HG03521 (cell line): ENCODE measurements at regions not wholly inside any gene's neighbourhood (a gene's known extent, or its start where the extent isn't known, plus 50 kb on each side); places are given as distances from the start of the nearest gene placed in this dataset.
A peak's percentile ranks its signal among the peaks of the same experiment; 100 is the strongest.

Experiments
- ATAC-seq: cut with Tn5 transposase; IDR thresholded peaks from one replicate; pipeline ENCODE4 v1.9.1; 2021; ENCODE audit warnings: mild to moderate bottlenecking, moderate library complexity; ENCODE audit not compliant: unreplicated experiment

GRCh38 chr7:16975712-16976111, 93.9 kb upstream of the AGR3 start:
- peak; percentile 58 for ATAC-seq

DNA sequence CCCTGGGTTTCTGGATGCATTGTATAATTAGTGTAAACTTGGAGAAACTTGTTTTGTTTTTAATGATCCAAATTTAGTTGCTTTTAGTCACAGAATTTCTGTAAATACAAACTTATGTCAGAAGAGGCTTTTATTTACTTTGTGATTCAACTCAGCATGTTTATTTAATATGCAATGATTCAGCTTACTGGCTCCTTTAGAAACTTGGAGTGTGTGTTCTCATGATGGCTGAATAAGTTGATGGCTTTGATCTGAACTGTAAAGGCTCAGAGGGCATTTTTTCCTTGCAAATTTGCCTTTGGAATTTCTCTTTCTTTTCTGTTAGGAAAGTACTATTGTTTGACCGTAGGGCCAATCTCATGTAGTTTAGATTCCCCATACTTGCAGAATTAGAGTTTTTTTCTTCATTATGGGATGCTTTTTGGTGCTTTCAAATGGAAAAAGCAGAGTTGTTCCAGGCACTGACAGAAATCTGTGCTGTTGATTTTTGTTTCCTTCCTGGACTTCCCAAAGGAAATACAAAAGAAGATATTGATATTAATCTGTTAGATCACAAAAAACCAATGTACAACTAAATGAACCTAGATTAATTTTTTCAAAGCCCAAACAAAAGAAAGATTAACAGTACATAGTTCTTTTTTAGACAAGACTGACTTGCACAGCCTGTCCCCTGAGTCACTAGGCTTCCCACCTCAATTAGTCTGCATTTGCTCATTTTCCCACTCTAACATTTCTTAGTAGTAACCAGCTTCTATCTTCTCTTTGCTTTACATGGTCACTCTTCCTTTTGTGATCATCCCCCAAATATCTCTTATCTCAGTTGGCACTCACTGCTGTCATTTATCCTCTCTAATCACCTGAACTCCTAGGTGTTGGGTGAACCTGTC, 96.8 kb upstream of the AGR3 start:
- ATAC-seq: no peak

DNA sequence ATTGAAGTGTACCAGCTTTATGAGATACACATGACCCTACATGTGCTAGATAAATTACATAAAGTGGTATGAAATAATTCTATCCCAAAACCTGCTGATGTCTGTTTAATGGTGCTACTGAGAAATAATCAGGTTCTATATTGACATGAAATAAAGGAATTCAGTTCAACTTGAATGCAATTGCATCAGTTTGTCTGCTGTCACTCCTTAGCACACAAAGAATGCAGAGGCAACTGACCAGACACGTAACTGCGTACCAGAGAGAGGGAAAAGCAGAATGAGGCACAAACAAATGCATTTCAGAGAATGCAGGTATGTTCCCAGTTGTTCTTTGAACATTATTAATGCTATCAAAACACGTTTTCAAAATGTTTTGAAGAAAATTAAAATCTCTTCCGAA, 98.8 kb upstream of the AGR3 start:
- no peak for ATAC-seq

- ATAC-seq: no peak
Measured at GRCh38 chr7:16982640-16983350, 101.0 kb upstream of the AGR3 start.

DNA sequence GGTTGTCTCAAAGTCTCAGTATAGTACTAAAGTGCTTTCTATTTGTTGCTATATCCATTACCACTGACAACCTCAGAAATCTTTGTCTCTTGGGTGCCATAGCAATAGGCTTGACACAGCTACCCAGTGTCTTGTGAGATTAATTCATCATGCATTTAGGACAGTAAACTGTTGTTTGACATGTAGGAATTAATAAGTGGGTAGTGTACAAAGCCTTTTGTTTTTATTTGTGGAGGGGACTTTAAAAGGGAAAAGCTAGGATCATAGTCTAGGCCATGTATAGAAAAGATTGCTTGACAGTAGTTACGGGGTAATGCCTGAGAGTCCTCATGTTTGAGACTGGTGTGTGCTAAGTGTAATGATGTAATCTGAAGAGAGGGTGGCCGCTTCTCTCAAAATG, 102.6 kb upstream of the AGR3 start:
- no peak for ATAC-seq

GRCh38 chr7:16985621-16986020, 103.8 kb upstream of the AGR3 start:
- no peak for ATAC-seq

- ATAC-seq: no peak
Measured at GRCh38 chr7:16986755-16987154, 105.0 kb upstream of the AGR3 start.

DNA sequence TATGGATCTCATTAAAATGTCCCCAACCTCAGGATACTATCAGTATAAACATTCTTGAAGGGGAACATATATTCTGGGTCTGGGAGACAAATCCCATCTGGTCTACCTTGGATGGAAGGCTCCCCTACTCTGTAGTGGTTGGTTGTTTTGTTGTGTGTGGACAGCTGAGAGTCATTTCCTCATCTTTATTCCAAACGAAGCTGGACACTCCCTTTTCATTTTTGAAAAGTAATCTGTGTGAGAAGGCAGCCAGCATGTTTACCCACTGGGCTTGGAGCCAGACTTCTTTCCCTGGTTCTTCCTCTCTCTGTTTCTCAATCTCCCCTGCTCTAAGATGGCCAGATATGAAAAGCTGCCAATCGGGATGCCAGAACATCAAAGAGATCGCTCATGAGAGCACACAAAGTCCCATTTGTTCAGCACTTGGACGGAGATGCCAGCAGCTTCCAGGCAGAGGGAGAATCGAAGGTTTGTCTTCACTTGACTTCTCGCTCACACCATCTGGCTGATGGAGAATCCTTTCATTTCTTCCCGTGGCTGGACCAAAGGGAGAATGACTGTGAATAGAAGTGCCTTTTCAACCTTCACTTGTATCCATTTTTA, 108.1 kb upstream of the AGR3 start:
- ATAC-seq: no peak

- ATAC-seq: no peak
Measured at GRCh38 chr7:16991551-16991950, 109.8 kb upstream of the AGR3 start.

DNA sequence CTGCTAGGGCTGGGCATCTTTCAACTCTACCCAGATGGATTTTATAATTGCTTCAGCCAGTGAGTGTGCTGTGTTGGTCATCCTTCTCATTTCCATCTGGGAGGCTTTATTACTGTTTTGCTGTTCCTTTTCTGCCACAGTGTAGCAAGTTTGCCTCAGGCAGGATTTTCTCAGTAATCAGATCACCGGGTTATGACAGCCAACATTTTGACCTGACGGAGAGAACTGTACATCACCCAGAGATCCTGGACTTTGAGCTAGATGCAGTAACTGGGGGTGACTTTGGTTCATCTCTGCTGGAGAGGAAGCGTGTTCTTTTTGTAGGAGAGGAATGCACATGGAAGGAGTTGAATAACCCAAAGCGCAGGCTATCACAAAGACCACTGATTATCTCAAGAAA, 111.8 kb upstream of the AGR3 start:
- no peak for ATAC-seq

GRCh38 chr7:16998481-16999051, 116.8 kb upstream of the AGR3 start:
- no peak for ATAC-seq

GRCh38 chr7:16999541-17000267, 117.9 kb upstream of the AGR3 start:
- no peak for ATAC-seq

- no peak for ATAC-seq
Measured at GRCh38 chr7:17005271-17005670, 123.5 kb upstream of the AGR3 start.

- no peak for ATAC-seq
Measured at GRCh38 chr7:17007841-17008240, 126.1 kb upstream of the AGR3 start.

- ATAC-seq: no peak
Measured at GRCh38 chr7:17009007-17009719, 127.4 kb upstream of the AGR3 start.

DNA sequence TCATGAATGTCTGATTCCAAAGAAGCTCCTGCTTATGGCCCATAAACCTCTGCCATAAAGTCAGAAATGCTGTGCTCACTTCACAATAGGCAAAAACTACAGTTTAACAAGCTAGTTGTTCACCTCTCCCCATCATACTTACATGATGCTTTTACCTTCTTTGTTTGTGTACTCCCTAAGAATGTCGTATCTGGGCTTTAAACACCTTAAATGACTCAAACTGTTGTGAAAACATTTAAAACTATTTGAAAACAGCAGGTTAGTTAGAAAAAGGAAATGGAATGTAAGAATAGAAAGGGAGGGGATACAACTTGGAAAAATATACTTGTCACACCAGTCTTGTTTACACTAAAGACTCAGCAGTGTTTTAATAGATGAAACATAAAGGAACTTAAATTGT, 128.2 kb upstream of the AGR3 start:
- ATAC-seq: no peak

DNA sequence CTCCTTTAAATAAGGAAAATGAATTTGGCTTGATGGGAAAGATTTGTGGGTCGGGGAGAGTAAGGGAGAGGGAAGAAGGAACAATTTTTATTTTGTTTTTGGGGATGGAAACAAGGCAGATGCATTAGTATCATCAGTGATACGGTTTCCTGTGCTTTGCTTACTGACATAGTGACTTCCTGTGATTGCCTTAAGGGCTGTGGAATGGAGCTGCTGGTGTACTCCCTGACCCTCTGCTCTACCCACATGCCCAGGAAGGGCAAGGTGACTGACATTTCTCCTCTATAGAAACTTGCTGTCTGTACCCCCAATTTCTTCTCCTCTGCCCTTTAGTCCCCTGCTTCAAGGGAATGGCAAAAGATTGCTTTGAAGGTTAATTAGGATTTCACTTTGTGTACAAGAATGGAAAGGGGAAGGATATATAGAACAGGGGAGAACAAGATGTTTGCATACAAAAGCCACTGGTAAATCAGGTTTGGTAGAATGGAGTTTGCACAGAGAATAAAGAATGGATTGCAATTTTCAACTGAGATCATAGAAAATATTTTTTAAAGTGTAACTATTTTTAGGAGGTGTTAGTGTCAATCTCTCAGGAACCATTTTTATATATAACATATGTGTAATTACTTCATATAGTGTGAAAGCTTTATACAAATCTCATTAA, 129.0 kb upstream of the AGR3 start:
- no peak for ATAC-seq

- ATAC-seq: no peak
Measured at GRCh38 chr7:17013204-17013603, 131.4 kb upstream of the AGR3 start.

DNA sequence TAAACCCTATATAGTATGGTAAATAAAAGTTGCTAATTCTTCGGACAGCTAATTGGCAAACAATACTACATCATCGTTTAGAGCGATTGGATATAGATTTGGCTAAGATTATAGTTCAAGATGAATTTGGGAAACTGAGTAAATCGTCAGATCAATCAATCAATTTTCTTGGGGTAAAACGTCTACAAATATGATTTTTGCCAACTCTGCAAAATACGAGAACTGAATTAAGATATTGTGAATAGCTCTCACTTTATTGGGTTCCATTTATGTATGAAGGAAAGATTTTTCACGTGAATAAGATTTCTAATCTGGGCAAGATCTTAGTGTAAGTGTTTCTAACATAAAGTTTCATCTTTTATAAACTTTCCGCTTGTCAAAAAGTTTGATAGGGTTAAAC, 132.9 kb upstream of the AGR3 start:
- ATAC-seq: no peak

DNA sequence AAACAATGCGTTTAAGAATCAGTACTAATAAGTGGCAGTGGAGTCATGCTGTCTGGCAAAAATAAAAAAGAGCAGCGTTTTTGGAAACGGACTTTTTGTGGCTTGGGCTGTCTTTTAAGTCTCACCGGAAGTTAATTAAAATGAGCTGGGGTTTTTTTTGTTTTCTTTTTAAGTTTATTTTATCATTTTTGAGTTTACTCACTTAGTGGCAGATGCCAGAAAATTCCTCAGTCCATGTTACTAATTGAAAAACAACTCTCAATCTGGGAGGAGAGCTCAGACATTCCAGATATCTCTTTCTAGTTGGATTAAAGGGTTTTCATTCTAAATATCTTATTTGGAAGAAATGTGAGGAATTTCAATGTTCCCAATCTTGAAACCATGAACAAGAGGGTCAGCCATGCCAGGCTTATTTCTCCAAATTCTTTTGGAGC, 133.8 kb upstream of the AGR3 start:
- no peak for ATAC-seq
